Activated CD4-positive, alpha-beta T cell treated with anti-CD3 and anti-CD28 coated beads for 36 hours (primary cell): ENCODE measurements at regions not wholly inside any gene's neighbourhood (a gene's known extent, or its start where the extent isn't known, plus 50 kb on each side); places are given as distances from the start of the nearest gene placed in this dataset.

ENCODE experiments used
- ATAC-seq: fragments of 200-7000 bp; cut with Tn5 transposase; one replicate; pipeline ENCODE4 v1.10.0; 2021; ENCODE audit warnings: mild to moderate bottlenecking, moderate library complexity
- CTCF ChIA-PET: fragments of 350-600 bp; sonication (Branson Sonifier 250); formaldehyde crosslinking; loops from one replicate; lab custom pipeline; 2021; ENCODE audit warnings: antibody characterized with exemption; lab: Charles Lee
- POLR2A ChIA-PET: fragments of 350-600 bp; sonication (Branson Sonifier 250); formaldehyde crosslinking; loops from one replicate; lab custom pipeline; 2021; ENCODE audit warnings: antibody characterized with exemption, inconsistent platforms; lab: Charles Lee
- DNase-seq: peaks from one replicate; pipeline ENCODE4 v3.0.0-alpha.2; 2020
- H3K27ac Mint-ChIP-seq: one replicate; pipeline ENCODE4 v1.8.0; 2021; ENCODE audit warnings: mixed read lengths
- H3K27me3 Mint-ChIP-seq: one replicate; pipeline ENCODE4 v1.8.0; 2021; ENCODE audit warnings: mixed read lengths
- H3K36me3 Mint-ChIP-seq: one replicate; pipeline ENCODE4 v1.8.0; 2021; ENCODE audit warnings: low read depth, mixed read lengths
- H3K4me1 Mint-ChIP-seq: one replicate; pipeline ENCODE4 v1.8.0; 2021; ENCODE audit warnings: mixed read lengths
- H3K4me3 Mint-ChIP-seq: one replicate; pipeline ENCODE4 v1.8.0; 2021; ENCODE audit warnings: mild to moderate bottlenecking, moderate library complexity, mixed read lengths
- H3K9me3 Mint-ChIP-seq: one replicate; pipeline ENCODE4 v1.8.0; 2021; ENCODE audit warnings: low read depth, mixed read lengths
- intact Hi-C, 2 experiments: fragments of 100-400 bp; cut with DNase I in 1 of 2; cut with micrococcal nuclease in 1 of 2; formaldehyde crosslinking; loops; one replicate each; pipeline versions ENCODE4 v1.14.2 to v1.15.1; 2022 to 2024; cut with DNase I, micrococcal nuclease

DNA sequence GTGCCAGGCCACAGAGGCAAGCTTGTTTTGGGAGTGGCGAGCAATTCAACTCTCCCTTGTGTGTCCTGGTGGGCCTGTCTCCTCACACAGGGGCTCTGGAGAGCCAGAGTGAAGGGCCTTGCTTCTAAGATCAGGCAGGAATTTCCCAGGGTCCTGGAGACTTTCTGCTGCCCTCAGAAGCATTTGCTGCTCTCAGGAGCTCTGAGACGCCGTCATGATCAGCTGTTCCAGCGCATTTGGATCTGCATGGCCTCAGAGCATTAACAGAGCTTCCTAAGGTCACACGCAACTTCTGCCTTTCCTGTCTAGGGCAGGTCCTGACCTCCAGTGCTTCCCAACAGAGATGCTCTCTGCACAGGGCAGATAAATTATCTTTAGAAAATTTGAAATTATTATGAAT is 52.2 kb upstream of the C10orf90 start:
- DNase-seq (no peak), ATAC-seq (no peak)
- Mint-ChIP-seq H3K9me3 (peaks cover 6% of the 10 kb centered on the region), H3K4me1 (no peaks in the 10 kb centered on the region), H3K27me3 (peaks cover 2% of the 10 kb centered on the region), H3K4me3 (no peak overlapping the region), H3K27ac (no peak overlapping the region), H3K36me3 (no peaks in the 10 kb centered on the region)
- intact Hi-C loops: no loop called here
- ChIA-PET CTCF (interaction anchor here (0.6 kb wide), 1 partner anchor 1455 kb away, joined by 3 read pairs; no protein-coding TSS in a partner anchor), POLR2A (no interaction called here)

DNA sequence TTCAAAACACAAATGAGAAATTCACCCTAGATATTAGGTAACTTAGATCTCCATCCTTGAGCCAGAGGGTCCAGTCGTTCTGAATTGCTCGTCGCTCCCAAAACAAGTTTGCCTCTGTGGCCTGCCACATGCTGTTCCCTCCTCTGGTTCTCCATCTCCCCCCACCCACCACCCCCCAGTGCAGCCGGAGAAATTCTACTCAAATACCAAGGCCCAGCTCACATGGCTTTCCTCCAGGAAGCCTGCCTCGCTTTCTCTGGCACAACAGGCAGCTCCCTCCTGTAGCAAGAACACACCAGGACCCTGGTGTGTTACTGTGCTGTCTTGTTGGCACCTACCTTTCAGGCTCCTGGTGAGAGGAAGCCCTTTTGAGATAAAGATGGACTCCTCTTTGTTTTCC is 52.7 kb upstream of the C10orf90 start:
- Mint-ChIP-seq H3K27me3 (peaks cover 2% of the 10 kb centered on the region), H3K4me3 (no peak overlapping the region), H3K9me3 (peaks cover 6% of the 10 kb centered on the region), H3K27ac (no peak overlapping the region), H3K36me3 (no peaks in the 10 kb centered on the region), H3K4me1 (no peaks in the 10 kb centered on the region)
- ATAC-seq: no peak
- no peak for DNase-seq
- intact Hi-C loops: no loop called here
- POLR2A ChIA-PET: no interaction called here
- CTCF ChIA-PET: interaction anchor here (0.6 kb wide), 2 partner anchors 60 to 1455 kb away, joined by 3 read pairs; no protein-coding TSS in a partner anchor

DNA sequence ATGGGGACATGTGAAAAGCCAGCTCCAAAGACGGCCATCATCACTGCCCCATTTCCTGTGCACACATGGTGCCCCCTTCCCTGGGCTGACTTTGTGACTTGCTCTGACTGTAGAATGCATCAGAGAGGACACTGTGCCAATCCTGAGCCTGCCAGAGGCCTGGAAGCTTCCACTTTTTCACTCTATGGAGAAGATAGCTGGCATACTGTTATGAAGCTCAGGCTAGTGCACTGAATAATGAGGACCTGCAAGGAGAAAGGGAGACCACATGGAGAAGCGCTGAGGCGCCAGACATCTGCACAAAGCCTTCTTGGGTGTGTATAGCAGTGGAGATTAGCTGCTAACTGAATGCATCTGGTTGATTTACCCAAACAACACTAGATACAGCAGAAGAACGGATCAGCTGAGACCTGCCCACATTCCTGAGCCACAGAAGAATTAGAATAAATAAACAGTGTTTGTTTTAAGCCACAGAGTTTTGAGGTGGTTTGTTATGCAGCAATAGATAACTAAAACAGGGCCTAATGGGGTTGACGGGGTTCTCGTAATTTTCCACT is 58.9 kb upstream of the C10orf90 start:
- H3K4me1 Mint-ChIP-seq: no peaks in the 10 kb centered on the region
- CTCF ChIA-PET: no interaction called here
- no peaks in the 10 kb centered on the region for H3K36me3 Mint-ChIP-seq
- no peak overlapping the region for H3K27ac Mint-ChIP-seq
- DNase-seq (no peak), ATAC-seq (no peak)
- POLR2A ChIA-PET: no interaction called here
- no peaks in the 10 kb centered on the region for H3K27me3 Mint-ChIP-seq
- peaks cover 2% of the 10 kb centered on the region for H3K9me3 Mint-ChIP-seq
- intact Hi-C loops: no loop called here
- no peak overlapping the region for H3K4me3 Mint-ChIP-seq

DNA sequence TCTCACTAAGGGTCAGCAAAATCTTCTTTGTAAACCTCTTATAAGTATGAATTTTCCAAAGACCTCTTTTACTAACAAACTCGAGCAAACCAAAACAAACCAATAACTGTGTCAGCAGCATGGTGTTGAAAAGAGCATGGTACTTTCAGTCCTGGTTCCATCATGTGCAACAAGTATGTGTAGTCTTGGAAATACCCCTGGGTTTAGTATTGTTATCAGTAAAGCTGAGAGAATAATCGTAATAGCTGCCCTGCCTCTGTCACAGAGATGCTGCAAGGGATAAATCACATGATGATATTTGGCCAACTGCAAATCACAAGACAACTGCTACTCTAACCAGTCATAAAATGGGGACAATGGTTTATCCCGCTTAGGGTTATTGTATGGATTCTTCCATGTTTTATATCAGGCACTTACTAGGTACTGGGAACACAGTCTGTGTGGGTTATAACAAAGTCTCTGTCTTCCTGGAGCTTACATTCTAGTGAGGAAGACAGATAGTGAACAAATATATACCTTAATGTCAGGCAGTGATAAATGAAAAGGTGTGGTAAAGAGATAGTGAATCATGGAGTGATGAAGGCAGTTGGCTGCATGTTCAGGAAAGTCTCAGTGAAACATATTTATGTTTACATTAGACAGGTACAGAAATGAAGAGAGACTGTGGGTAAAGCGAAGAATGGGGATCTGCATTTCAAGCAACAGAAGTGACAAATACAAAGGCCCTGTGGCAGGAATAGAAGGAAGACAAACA is 60.5 kb upstream of the C10orf90 start:
- Mint-ChIP-seq H3K4me1 (no peaks in the 10 kb centered on the region), H3K27ac (no peak overlapping the region), H3K36me3 (no peaks in the 10 kb centered on the region), H3K27me3 (no peaks in the 10 kb centered on the region), H3K9me3 (peaks cover under 1% of the 10 kb centered on the region), H3K4me3 (no peak overlapping the region)
- intact Hi-C loops: no loop called here
- ChIA-PET POLR2A (no interaction called here), CTCF (no interaction called here)
- ATAC-seq: no peak
- DNase-seq: no peak

DNA sequence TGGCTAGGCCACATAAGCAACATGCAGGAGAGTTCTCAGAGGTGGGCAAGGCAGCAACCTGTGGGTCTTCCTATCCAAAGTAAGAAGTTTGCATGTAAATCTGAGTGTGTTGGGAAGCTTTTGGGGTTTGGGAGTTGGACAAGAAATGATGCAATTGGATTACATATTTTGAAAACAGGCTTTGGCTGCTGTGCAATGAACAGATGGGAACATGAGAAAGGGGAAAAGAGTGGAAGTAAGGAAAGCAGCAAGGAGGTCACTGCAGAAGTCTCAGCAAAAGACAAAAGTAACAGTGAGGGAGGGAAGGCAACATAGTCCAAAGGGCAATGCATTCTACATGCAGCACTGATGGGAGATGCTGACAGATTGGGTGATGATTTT is 61.1 kb upstream of the C10orf90 start:
- ATAC-seq (no peak), DNase-seq (no peak)
- H3K36me3 Mint-ChIP-seq: no peaks in the 10 kb centered on the region
- no peak overlapping the region for H3K27ac Mint-ChIP-seq
- intact Hi-C loops: no loop called here
- no peak overlapping the region for H3K4me3 Mint-ChIP-seq
- no peaks in the 10 kb centered on the region for H3K27me3 Mint-ChIP-seq
- no peaks in the 10 kb centered on the region for H3K9me3 Mint-ChIP-seq
- CTCF ChIA-PET: no interaction called here
- POLR2A ChIA-PET: no interaction called here
- no peaks in the 10 kb centered on the region for H3K4me1 Mint-ChIP-seq

DNA sequence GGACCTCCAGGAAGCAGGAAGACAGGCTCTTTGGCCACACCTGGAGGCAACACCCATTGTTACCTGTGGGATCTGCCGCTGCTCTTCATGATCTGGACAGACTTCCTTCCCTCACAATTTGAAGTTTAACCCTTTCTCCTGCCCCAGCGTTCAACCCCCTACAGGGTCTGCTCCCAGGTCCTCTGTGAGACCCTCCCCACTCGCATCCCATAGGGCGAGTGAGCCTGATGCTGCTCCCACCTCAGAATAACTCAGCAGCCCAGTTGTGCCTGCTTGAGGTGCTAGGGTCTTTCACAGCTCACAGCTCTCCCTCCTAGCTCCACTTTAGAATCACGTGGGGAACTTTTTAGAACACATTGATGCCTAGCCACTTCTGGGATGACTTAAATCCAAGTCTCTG is 61.8 kb upstream of the C10orf90 start:
- ATAC-seq: no peak
- Mint-ChIP-seq H3K9me3 (no peaks in the 10 kb centered on the region), H3K27ac (no peak overlapping the region), H3K27me3 (no peaks in the 10 kb centered on the region), H3K4me3 (no peak overlapping the region), H3K4me1 (no peaks in the 10 kb centered on the region), H3K36me3 (no peaks in the 10 kb centered on the region)
- POLR2A ChIA-PET: no interaction called here
- CTCF ChIA-PET: no interaction called here
- intact Hi-C loops: no loop called here
- no peak for DNase-seq

DNA sequence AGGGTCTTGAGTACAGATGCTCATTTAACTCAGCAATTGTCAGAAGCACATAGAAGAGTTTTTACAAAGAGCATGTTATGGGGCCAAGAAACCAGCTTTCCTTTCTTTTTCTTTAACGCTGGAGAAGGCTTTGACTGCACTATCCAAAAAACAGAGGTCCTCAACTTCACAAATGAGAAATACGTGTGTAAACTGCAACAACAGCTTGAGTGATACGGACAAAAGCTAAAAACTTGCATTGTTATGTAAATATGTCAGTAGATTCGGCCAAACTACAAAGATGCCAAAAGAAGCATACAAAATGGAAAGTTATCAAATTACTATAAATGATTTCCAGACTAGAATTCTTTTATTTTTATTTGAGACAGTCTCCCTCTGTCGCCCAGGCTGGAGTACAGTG is 62.4 kb upstream of the C10orf90 start:
- ChIA-PET CTCF (no interaction called here), POLR2A (no interaction called here)
- no peak for DNase-seq
- H3K36me3 Mint-ChIP-seq: no peaks in the 10 kb centered on the region
- no peaks in the 10 kb centered on the region for H3K27me3 Mint-ChIP-seq
- no peak overlapping the region for H3K27ac Mint-ChIP-seq
- no peaks in the 10 kb centered on the region for H3K9me3 Mint-ChIP-seq
- intact Hi-C loops: no loop called here
- H3K4me3 Mint-ChIP-seq: no peak overlapping the region
- ATAC-seq: no peak
- H3K4me1 Mint-ChIP-seq: no peaks in the 10 kb centered on the region

DNA sequence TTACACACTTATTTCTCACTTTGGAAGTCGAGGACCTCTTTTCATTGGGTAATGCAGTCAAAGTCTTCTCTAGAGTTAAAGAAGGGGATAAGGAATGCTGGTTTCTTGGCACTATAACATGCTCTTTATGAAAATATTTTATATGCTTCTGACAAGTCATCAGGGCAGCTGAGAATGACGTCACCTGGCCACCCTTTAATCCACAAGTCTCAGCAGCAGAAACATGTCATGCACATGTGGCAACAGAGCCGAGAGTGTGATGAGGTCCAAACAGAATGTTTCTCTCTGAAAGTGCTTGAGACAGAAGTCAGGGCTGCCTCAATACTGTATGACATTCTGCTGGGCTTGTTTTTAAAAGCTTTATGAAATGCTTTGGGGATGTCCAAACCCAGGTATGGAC is 63.5 kb upstream of the C10orf90 start:
- ChIA-PET POLR2A (no interaction called here), CTCF (no interaction called here)
- no peaks in the 10 kb centered on the region for H3K9me3 Mint-ChIP-seq
- H3K4me3 Mint-ChIP-seq: no peak overlapping the region
- no peaks in the 10 kb centered on the region for H3K27me3 Mint-ChIP-seq
- DNase-seq (no peak), ATAC-seq (no peak)
- intact Hi-C loops: no loop called here
- no peaks in the 10 kb centered on the region for H3K36me3 Mint-ChIP-seq
- H3K27ac Mint-ChIP-seq: no peak overlapping the region
- no peaks in the 10 kb centered on the region for H3K4me1 Mint-ChIP-seq

DNA sequence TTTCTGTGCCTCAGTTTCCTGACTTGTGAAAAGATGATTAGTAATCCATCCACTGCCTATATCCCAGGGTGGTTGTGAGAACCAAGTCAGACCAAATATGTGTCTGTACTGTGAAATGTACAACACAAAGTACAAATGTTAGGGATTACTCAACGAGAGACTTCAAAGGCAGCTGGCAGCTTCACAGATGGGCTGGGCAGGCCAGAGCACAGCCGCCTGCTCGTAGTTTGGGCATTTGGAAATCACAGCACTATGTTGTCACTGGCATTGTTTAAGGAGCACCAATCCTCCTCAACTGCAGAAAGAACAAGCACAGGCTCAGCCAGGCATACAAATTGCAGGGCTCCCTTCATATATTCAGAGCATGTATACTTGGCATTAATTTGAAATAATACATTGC is 64.5 kb upstream of the C10orf90 start:
- Mint-ChIP-seq H3K4me3 (no peak overlapping the region), H3K4me1 (no peaks in the 10 kb centered on the region), H3K9me3 (no peaks in the 10 kb centered on the region), H3K27me3 (no peaks in the 10 kb centered on the region), H3K36me3 (no peaks in the 10 kb centered on the region), H3K27ac (no peak overlapping the region)
- ChIA-PET POLR2A (no interaction called here), CTCF (interaction anchor here (1.1 kb wide), 1 partner anchor 25 kb away, joined by 3 read pairs; no protein-coding TSS in a partner anchor)
- intact Hi-C loops: no loop called here
- DNase-seq: no peak
- ATAC-seq: no peak

DNA sequence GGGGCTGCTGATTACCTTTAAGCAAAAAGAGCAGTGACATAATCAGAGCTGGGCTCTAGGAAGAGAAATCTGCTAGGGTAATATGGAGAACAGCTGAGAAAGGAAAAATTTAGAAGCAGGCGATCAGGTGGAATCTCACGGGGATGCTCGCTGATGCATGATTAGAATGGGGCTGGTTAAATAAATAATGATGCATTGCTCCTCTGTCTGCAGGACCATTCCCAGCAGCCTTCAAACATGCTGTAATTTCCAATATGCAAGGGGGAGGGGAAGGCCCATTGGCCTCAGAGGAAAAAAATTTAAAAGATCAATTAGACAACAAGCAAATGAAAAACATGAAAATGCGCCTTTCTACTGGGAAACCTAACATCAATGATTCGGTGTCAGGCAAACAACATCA is 65.6 kb upstream of the C10orf90 start:
- DNase-seq (no peak), ATAC-seq (no peak)
- Mint-ChIP-seq H3K9me3 (no peaks in the 10 kb centered on the region), H3K27ac (no peak overlapping the region), H3K4me1 (no peaks in the 10 kb centered on the region), H3K36me3 (no peaks in the 10 kb centered on the region), H3K4me3 (no peak overlapping the region), H3K27me3 (no peaks in the 10 kb centered on the region)
- ChIA-PET POLR2A (no interaction called here), CTCF (no interaction called here)
- intact Hi-C loops: no loop called here

DNA sequence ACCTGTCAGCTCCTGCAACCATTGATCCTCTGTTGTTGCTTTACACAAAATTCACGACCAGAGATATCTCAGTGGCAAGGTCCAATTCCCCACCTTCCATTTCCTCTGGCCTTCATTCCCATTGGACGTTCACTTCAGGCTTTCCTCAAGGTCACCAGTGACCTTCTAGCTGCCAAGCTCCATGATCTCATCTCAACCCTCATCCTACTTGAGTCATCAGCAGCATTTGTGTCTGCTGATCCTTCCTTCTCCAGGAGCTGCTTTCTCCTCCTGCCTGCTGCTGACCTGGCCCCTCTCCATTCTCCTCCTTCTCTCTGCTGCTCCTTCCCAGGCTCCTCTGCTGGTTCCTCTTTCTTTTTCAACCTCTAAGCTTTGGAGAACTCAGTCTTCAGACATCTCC is 66.2 kb upstream of the C10orf90 start:
- no peaks in the 10 kb centered on the region for H3K9me3 Mint-ChIP-seq
- intact Hi-C loops: no loop called here
- ATAC-seq: no peak
- POLR2A ChIA-PET: no interaction called here
- CTCF ChIA-PET: no interaction called here
- H3K27ac Mint-ChIP-seq: no peak overlapping the region
- no peak overlapping the region for H3K4me3 Mint-ChIP-seq
- no peaks in the 10 kb centered on the region for H3K27me3 Mint-ChIP-seq
- no peaks in the 10 kb centered on the region for H3K36me3 Mint-ChIP-seq
- DNase-seq: no peak
- H3K4me1 Mint-ChIP-seq: no peaks in the 10 kb centered on the region

DNA sequence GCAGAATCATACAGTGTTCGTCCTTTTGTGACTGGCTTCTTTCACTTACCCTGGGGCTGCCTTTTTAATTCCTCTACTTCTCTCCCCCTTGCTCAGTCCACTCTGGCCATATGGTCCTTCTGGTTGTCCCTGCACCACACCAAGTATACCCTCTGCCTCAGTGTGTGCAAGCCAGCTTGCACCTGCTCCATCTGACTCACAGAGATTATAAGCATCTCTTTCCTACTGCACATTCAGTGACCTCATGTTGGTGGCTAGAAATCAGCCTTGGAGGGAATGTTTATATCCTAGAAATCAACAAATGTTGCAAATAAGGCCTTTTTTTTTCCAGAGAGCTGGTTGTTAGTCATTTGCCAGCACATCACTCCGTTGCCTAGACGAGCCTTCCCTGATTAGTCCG is 67.5 kb upstream of the C10orf90 start:
- ATAC-seq: no peak
- Mint-ChIP-seq H3K27me3 (no peaks in the 10 kb centered on the region), H3K36me3 (no peaks in the 10 kb centered on the region), H3K4me3 (no peak overlapping the region), H3K9me3 (no peaks in the 10 kb centered on the region), H3K4me1 (no peaks in the 10 kb centered on the region), H3K27ac (no peak overlapping the region)
- POLR2A ChIA-PET: no interaction called here
- CTCF ChIA-PET: no interaction called here
- intact Hi-C loops: no loop called here
- DNase-seq: no peak
